GM08714 (cell line): ENCODE measurements at regions not wholly inside any gene's neighbourhood (a gene's known extent, or its start where the extent isn't known, plus 50 kb on each side); places are given as distances from the start of the nearest gene placed in this dataset.
"Not testable (repeated sequence)": the region's sequence is repeated elsewhere in the genome, so short reads cannot be mapped to it uniquely, and the experiment has no call there.

ENCODE experiments used
- H3K4me3 ChIP-seq: fragments of 200-500 bp; sonication (Bioruptor generic); 2 replicates; pipeline ENCODE4 v1.5.1; 2014; ENCODE audit warnings: mild to moderate bottlenecking, low read length, inconsistent platforms
- ZNF274 ChIP-seq: IDR thresholded peaks from 2 replicates; pipeline ENCODE4 v1.6.1; 2012; ENCODE audit warnings: mild to moderate bottlenecking, low read depth, low read length

DNA sequence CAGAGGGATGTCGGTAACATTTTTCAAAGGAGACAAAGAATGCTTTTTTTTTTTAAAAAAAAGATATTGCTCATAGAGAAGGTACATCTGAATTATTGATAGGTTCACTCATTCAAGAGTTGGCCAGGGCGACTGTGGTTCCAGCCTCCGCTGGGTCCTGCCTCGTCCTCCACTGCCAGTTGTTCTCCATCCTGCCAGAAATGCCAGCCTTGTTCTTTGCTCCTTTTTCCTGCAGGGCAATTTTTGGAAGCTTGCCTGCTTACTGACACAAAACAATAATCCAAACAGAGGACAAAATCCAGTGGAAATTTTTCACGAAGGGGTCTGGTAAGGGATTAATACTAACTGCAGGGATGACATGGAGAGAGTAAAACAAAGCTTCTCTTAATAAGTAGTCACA is 1113.0 kb downstream of the CBLN2 start:
- TF ChIP-seq ZNF274 = no peak
- H3K4me3 ChIP-seq = no peak overlapping the region

DNA sequence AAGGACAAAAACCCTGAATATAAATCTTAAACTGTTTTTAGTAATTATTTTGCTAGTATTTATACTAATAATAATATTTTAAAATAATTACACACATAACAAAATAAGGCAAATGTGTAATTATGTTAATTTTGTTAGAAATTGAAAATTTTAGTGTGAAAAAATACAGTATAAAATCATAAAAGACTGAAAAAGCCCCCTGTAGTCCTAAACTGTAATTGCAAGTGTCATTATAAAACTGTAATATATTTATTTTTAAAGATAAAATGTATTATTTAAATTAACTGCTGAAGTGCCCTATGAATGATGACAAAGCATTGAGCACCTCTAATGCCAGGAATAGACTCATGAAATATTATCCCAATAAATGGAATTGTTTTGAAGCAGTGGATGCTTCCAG is 1117.7 kb downstream of the CBLN2 start:
- TF ChIP-seq ZNF274 = no peak
- no peak overlapping the region for H3K4me3 ChIP-seq

DNA sequence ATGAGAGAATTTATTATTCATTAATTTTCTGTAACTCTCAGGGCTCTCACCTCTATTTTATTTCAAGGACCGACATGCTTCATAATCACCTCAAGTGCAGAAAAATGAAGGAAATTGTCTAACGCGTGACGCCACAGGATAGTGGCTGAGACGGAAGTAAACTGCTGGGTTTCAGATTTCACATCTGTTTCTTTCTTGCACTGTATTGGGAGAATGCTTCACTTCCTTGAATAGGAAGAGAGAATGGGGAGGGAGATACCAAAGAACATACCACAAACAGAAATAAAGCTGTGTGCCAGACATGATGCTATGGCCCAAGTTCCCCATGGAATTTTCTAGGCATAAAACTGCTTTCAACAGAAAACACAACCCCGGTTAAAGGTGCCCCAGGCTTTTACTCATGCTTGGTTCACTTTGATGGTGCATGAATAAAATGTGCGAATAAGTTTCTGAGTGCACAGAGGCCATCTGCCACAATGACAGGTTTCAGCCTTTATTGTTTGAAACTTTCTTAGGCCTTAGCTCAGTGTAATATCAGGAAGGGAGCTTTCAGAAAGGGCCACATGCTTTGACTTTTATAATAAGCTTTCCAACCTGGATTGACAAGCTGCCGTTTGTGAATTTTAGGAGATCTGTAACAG is 1116.4 kb downstream of the SOCS6 start:
- no peak for TF ChIP-seq ZNF274
- H3K4me3 ChIP-seq = no peak overlapping the region

- no peak overlapping the region for H3K4me3 ChIP-seq
- no peak for TF ChIP-seq ZNF274
These were observed 1114.7 kb downstream of the SOCS6 start for GRCh38 chr18:71403501-71403900.

DNA sequence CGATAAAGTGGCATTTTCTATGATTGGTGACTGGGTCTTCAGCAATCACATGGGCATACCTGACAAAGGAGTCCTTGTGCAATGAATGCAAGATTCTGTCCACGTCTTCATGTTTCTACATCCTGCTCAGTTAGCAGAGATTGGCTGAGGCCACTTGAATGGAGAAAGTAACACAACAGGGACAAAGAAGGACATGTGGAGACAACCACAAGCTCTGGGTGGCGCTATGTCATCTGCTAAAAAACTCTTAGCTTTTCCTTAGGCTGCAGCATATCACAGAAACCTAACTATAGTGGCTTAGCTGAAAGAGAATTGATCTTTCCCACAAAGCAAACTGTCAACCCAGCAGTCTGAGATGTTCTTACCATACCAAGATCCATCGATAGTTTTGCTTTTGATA is 1109.7 kb downstream of the SOCS6 start:
- H3K4me3 ChIP-seq = no peak overlapping the region
- TF ChIP-seq ZNF274 = no peak

DNA sequence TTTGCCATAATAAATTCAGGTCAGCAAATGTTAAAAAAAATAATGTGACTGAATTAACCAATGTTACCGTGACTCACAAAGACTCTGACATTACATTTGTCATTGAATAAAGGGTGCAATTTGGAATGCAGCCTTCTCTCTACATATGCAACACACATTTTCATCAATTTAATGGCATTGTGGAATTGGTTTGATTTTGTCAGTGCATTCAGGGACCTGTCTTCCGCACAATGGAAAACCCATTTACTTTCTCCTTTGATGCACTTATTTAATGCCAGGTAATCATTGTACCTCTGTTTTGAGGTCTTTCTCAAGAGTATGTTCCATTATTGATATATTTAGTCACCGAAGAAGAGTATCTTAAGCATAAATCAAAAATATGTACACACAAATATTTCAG is 1099.3 kb downstream of the SOCS6 start:
- no peak overlapping the region for H3K4me3 ChIP-seq
- TF ChIP-seq ZNF274 = no peak

DNA sequence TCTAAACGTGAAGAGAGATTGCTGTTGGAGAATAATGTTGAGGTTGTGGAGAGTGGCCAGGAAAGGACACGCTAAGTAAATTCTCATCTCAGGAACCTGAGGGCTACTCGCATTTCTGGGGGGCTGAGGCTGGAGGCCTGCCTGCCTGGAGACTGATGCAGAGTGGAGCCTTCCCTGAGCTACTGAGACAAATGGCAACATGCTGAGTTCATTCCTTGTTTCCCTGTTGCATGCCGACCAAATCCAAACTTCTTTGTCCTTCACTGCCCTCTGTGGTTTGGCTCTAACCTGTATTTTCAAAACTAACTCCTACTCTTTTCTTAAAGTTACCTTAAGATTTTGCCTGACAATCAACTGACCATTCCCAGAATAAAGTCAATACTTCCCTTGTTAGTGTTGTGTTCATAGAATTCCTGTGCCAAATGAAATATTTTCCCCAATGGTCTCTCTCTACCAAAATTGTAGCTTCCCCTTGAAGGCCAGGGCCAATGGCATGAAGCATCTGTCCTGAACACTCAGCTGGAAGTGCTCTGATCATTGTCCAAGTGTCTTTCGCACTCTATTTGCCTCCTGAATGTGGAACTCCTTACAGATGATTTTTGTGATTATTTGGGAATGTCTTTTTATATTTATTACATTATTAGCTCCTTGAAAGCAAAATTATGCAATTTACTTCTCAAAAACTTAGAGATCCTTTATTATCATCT is 1085.6 kb downstream of the SOCS6 start:
- H3K4me3 ChIP-seq = no peak overlapping the region
- TF ChIP-seq ZNF274 = no peak

- no peak for TF ChIP-seq ZNF274
- H3K4me3 ChIP-seq = no peak overlapping the region
These were observed 1083.2 kb downstream of the SOCS6 start for GRCh38 chr18:71371951-71372605.

DNA sequence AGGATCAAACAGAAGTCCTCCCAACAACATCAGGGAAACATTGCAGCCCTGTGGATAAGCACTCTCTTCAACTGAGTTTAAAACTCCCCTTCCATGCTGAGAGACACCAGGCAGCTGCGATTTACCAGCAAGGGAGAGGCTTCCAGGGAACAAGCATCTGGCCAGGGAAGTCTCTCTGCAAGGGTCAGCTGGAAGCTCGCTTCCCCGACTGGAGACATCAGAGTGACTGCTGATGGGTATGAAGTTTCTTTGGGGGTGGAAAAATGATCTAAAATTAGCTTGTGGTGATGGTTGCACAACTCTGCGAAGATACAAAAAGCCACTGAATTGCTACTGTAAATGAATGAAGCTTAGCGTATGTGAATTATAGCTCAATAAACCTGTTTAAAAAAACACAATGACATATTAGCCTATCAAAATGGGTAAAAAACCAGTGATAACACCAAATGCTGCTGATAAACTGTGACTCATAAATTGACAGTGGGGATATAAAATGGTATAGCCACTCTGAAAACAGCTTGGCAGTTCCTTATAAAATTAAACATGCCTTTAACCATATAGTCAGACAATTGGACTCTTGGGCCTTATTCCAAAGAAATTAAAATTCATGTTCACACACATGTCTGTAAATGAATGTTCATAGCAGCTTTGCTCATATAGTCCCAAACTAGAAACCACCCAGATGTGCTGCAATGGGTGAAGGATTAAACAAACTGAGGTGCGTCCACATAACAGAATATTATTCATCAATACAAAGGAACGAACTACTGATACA is 1082.0 kb downstream of the SOCS6 start:
- H3K4me3 ChIP-seq = no peak overlapping the region
- no peak for TF ChIP-seq ZNF274

DNA sequence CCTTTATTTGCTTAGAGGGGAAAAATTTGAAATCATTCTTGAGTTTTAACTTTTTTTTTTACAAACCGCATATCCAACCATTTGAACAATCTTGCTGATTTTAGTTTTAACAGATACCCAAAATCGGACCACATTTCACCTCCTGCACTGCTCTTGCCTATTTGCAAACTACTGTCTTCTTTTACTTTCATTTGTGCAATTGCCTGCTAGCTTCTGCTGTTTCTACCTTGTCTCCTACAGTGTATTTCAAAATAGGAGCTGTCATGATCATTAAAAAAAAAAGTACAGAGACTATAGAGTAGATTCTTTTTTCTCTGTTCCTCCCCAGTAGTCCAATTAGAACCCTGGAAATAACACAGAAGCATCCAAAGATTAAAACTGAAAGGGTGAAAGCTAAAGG is 1081.2 kb downstream of the SOCS6 start:
- no peak overlapping the region for H3K4me3 ChIP-seq
- no peak for TF ChIP-seq ZNF274

- no peak for TF ChIP-seq ZNF274
These were observed 1073.3 kb downstream of the SOCS6 start for GRCh38 chr18:71362140-71362539.

DNA sequence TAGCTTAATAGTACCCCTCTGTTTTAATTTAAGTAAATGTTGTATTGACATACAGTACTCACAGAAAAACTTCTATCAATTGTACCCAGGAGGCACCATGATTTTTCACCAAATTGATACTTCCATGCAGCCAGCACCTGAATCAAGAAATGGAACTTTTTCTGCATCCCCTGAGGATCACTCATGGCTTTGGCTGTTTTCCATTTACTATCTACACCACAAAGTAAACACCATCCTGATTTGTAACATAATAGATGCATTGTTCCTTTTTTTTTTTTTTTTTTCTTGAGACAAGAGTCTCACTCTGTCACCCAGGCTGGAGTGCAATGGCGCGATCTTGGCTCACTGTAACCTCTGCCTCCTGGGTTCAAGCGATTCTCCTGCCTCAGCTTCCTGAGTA is 1066.8 kb downstream of the SOCS6 start:
- not testable (repeated sequence) for H3K4me3 ChIP-seq

More at GRCh38 chr18:71362140-71362539, 1073.3 kb downstream of the SOCS6 start:
- H3K4me3 ChIP-seq = no peak overlapping the region

- no peak overlapping the region for H3K4me3 ChIP-seq
- TF ChIP-seq ZNF274 = no peak
These were observed 1063.8 kb downstream of the SOCS6 start for GRCh38 chr18:71352618-71353017.

DNA sequence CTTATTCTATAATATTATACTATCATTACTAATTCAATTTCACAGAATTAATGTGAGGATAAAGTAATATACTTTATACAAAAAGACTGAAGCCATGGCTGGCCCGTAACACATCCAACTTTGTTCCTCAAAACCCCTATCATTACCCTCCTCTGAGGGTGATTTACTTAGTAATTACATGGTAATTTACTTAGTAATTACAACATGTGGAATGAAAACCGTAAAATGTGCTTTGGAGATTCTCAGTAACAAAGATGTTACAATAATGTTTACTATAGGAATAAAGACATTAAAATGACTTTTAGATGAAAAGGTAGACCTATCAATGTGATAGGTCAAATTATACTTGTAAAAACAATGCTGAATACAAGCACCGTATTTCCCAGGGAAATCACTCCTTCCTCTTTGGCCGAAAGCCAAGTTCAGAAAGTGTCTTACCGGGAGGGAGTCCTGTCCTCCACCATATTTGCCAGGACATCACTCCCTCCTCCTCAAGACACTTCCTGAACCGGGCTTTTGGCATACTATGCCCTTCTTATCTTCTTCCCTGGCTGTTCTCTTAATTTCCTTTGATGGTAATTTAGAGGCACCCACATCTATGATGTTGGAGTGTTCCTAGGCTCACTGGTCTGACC is 1047.8 kb downstream of the SOCS6 start:
- H3K4me3 ChIP-seq = no peak overlapping the region
- TF ChIP-seq ZNF274 = no peak

DNA sequence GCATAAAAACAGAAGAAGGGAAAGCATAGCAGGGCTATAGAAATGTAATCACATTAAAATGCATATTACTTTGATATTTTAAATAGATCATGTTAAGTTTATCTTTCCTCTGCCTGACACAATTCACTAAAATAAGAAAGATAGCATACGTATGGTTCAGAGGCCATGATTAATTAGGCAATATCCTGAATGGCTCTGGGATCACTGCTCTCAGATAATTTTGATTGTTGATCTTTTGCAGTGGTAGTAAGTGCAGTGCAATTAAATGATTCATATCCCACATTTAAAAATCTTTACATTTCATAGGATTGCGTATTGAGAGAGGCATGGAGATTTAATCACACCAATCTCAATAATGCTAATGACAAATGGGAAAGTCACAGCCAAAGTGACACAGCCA is 1040.7 kb downstream of the SOCS6 start:
- no peak for TF ChIP-seq ZNF274
- no peak overlapping the region for H3K4me3 ChIP-seq
